ENCODE measurements at regions not wholly inside any gene's neighbourhood (a gene's known extent, or its start where the extent isn't known, plus 50 kb on each side); places are given as distances from the start of the nearest gene placed in this dataset.

GRCh38 chr5:82862261-82862660 lies 214.9 kb downstream of the TMEM167A start:
- TF ChIP-seq CEBPB (IDR thresholded peaks at IDR 0.05; ENCODE audit: borderline replicate concordance, low read depth, low read length) (no peak), NR2F6 (IDR thresholded peaks at IDR 0.05) (no peak), NR2F6 (CRISPR knock-in tag; IDR thresholded peaks at IDR 0.05) (no peak), IRF9 (CRISPR knock-in tag; IDR thresholded peaks at IDR 0.05; ENCODE audit: borderline replicate concordance) (no peak), TAF1 (CRISPR knock-in tag; IDR thresholded peaks at IDR 0.05) (no peak), EZH2 (conservative IDR thresholded peaks at IDR 0.05; ENCODE audit: low read depth, low read length) (no peak), ZBTB38 (CRISPR knock-in tag; IDR thresholded peaks at IDR 0.05) (no peak), MAX (IDR thresholded peaks at IDR 0.05) (no peak), FOXA1 (IDR thresholded peaks at IDR 0.05) (no peak), FOXA1 (CRISPR knock-in tag; IDR thresholded peaks at IDR 0.05) (no peak), THAP9 (CRISPR knock-in tag; IDR thresholded peaks at IDR 0.05; ENCODE audit: borderline replicate concordance) (no peak), ZNF354B (CRISPR knock-in tag; IDR thresholded peaks at IDR 0.05) (no peak), KDM5A (IDR thresholded peaks at IDR 0.05; ENCODE audit: borderline replicate concordance, low read length) (no peak), CTCF (CRISPR knock-in tag; IDR thresholded peaks at IDR 0.05) (no peak), POLR2A (IDR thresholded peaks at IDR 0.05; ENCODE audit: insufficient read depth in 1 of 2, low read depth in 2 of 2, low read length in 2 of 2) (no peak), RAD21 (CRISPR knock-in tag; IDR thresholded peaks at IDR 0.05) (no peak)

Measured in HepG2 (cell line).